ENCODE measurements at regions not wholly inside any gene's neighbourhood (a gene's known extent, or its start where the extent isn't known, plus 50 kb on each side); places are given as distances from the start of the nearest gene placed in this dataset.

DNA sequence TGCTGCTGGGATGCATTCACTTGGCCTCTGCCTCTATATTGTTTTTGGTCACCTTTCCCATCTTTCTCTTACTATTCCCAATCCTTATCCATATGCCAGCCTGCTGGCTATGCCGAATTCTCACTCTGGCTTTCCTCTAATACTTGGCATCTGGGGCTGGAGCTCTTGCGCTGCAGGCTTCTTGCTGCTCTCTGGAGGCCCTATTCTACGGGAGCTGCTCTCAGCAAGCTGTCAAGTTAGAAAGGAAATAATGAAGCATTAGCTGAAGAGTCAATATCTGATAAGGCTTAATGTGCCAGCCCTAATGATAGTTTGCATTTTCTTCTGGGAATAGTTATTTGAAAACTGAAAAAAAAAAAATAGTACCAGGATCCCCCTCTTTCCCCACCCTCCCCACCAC is 125.3 kb upstream of the CYYR1 start:
- no peak for TF ChIP-seq POLR2A (IDR thresholded peaks at IDR 0.05)
- TF ChIP-seq, protein P1, sequence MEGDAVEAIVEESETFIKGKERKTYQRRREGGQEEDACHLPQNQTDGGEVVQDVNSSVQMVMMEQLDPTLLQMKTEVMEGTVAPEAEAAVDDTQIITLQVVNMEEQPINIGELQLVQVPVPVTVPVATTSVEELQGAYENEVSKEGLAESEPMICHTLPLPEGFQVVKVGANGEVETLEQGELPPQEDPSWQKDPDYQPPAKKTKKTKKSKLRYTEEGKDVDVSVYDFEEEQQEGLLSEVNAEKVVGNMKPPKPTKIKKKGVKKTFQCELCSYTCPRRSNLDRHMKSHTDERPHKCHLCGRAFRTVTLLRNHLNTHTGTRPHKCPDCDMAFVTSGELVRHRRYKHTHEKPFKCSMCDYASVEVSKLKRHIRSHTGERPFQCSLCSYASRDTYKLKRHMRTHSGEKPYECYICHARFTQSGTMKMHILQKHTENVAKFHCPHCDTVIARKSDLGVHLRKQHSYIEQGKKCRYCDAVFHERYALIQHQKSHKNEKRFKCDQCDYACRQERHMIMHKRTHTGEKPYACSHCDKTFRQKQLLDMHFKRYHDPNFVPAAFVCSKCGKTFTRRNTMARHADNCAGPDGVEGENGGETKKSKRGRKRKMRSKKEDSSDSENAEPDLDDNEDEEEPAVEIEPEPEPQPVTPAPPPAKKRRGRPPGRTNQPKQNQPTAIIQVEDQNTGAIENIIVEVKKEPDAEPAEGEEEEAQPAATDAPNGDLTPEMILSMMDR (IDR thresholded peaks at IDR 0.05): no peak
- H3K4me3 ChIP-seq: no peak overlapping the region
- no peaks in the 10 kb centered on the region for H3K36me3 ChIP-seq
- H3K4me1 ChIP-seq: no peaks in the 10 kb centered on the region
- intact Hi-C loops (cut with DNase I): no loop called here
- WGBS, 4 donors: 83 to 87% (median 85%) methylated on average over 3 of the region's 3 CpGs
- no peak for DNase-seq
- no peaks in the 10 kb centered on the region for H3K9me3 ChIP-seq
- ATAC-seq: no peak
- H3K27me3 ChIP-seq: peaks cover 0 to 7% (median 0%) of the 10 kb centered on the region in 9 donors
- no peak overlapping the region for H3K27ac ChIP-seq

DNA sequence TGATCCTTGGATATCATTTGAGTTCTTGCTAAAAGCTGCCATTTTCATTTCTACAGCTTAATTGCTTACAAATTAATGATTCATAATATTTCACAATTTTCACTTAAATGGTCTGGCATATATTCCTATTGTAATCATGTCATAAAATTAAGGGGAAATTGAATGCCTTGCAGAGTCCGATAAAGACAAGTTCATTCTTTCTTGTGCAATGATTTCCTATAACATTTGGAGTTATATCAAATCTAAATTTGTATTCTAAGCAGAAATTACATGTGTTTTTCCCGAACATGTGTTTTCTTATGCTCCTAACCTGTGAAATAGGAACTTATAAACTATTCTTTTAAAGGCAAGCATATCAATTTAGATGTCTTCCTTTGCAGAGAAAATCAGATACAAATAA is 118.3 kb upstream of the CYYR1 start:
- Histone ChIP-seq H3K4me3 (no peak overlapping the region), H3K27ac (no peak overlapping the region), H3K27me3 (peaks cover 0 to 5% (median 0%) of the 10 kb centered on the region in 9 donors), H3K36me3 (no peaks in the 10 kb centered on the region), H3K9me3 (peaks cover 0 to 25% (median 6%) of the 10 kb centered on the region in 12 donors), H3K4me1 (no peaks in the 10 kb centered on the region)
- no peak for DNase-seq
- intact Hi-C loops (cut with DNase I): no loop called here
- no peak for ATAC-seq
- TF ChIP-seq, protein P1 (IDR thresholded peaks at IDR 0.05): no peak
- TF ChIP-seq POLR2A (IDR thresholded peaks at IDR 0.05): no peak
- 84 to 90% (median 87%) methylated on average over 2 of the region's 2 CpGs for WGBS, 4 donors

DNA sequence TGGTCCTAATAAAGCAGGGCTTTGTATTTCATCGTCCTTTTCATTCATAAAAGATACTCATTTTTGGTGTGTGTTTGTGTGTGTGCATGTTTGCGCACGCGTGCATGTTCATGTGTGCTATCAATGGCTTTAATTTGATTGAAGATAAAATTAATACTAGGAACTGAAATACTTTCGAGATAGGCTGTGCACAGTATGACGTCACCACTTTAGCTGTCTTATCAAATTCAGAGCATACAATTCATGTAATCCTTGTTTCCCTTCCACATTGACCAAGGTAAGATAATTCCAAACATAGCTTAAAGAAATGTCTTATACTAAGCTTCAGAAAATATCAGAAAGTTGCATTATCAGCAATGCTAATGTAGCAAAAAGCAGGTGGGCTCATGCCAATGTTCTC is 113.6 kb upstream of the CYYR1 start:
- H3K4me3 ChIP-seq: no peak overlapping the region
- TF ChIP-seq POLR2A (IDR thresholded peaks at IDR 0.05): no peak
- TF ChIP-seq, protein P1 (IDR thresholded peaks at IDR 0.05): no peak
- H3K27ac ChIP-seq: no peak overlapping the region
- ATAC-seq (no peak), DNase-seq (no peak)
- intact Hi-C loops (cut with DNase I): no loop called here
- WGBS, 4 donors: 69 to 87% (median 83%) methylated on average over 6 of the region's 6 CpGs
- H3K4me1 ChIP-seq: no peaks in the 10 kb centered on the region
- H3K27me3 ChIP-seq: peaks cover 0 to 4% (median 0%) of the 10 kb centered on the region in 9 donors
- H3K9me3 ChIP-seq: peaks cover 0 to 25% (median 6%) of the 10 kb centered on the region in 12 donors
- no peaks in the 10 kb centered on the region for H3K36me3 ChIP-seq

DNA sequence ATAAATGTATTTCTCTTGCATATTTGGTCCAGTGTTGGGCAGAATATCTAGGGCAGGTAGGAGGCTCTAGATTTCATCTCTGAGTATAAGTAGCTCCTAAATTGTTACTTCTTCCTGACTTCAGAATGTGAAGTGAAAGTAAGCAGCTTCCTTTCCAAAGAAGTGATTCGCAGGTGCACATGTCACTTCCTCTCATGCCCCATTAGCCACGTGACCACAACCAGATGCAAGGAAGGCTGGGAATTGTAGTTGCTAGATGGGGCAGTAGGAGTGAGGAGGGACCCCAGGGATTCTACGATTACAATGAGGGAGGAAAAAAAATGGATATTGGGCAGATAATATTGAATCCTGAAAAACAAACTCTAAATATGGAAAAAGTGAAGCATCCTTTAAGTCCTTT is 113.2 kb upstream of the CYYR1 start:
- Histone ChIP-seq H3K4me3 (no peak overlapping the region), H3K36me3 (no peaks in the 10 kb centered on the region), H3K27me3 (peaks cover 0 to 4% (median 0%) of the 10 kb centered on the region in 9 donors), H3K27ac (no peak overlapping the region), H3K4me1 (no peaks in the 10 kb centered on the region), H3K9me3 (peaks cover 0 to 25% (median 6%) of the 10 kb centered on the region in 12 donors)
- ATAC-seq: no peak
- no peak for DNase-seq
- intact Hi-C loops (cut with DNase I): no loop called here
- WGBS, 4 donors: 29 to 59% (median 37%) methylated on average over 3 of the region's 3 CpGs
- TF ChIP-seq, protein P1 (IDR thresholded peaks at IDR 0.05): no peak
- TF ChIP-seq POLR2A (IDR thresholded peaks at IDR 0.05): no peak

Data from heart left ventricle (tissue), 16 donors.